K562 (cell line): ENCODE measurements at regions not wholly inside any gene's neighbourhood (a gene's known extent, or its start where the extent isn't known, plus 50 kb on each side); places are given as distances from the start of the nearest gene placed in this dataset.

Experiments used
- CHD2 ChIP-seq: IDR thresholded peaks from 2 replicates; pipeline ENCODE4 v1.6.1; 2011; ENCODE audit warnings: low read depth, low read length
- CREM ChIP-seq: IDR thresholded peaks from 2 replicates; pipeline ENCODE4 v1.6.1; 2014; ENCODE audit warnings: antibody characterized with exemption, low read depth
- KLF13 ChIP-seq: fragments of 450-650 bp; IDR thresholded peaks from 2 replicates; pipeline ENCODE4 v1.6.1; 2016; ENCODE audit warnings: missing genetic modification characterization, low read depth, mild to moderate bottlenecking, missing compliant biosample characterization, moderate library complexity, borderline replicate concordance
- MAFK ChIP-seq: IDR thresholded peaks from 2 replicates; pipeline ENCODE4 v1.6.1; 2011; ENCODE audit warnings: low read length, improper control_type of control experiment
- RFX5 ChIP-seq: IDR thresholded peaks from 2 replicates; pipeline ENCODE4 v1.6.1; 2011; ENCODE audit warnings: low read depth, mild to moderate bottlenecking, improper control_type of control experiment, low read length
- SMARCE1 ChIP-seq: fragments of 450-650 bp; IDR thresholded peaks from 2 replicates; pipeline ENCODE4 v1.7.1; 2016; ENCODE audit warnings: mild to moderate bottlenecking
- STAT6 ChIP-seq: sonication (generic); formaldehyde crosslinking; IDR thresholded peaks from 2 replicates; pipeline ENCODE4 v1.8.1; 2023; ENCODE audit warnings: mild to moderate bottlenecking, missing genetic modification reagents
- ZNF274 ChIP-seq: IDR thresholded peaks from 2 replicates; pipeline ENCODE4 v1.6.1; 2011; ENCODE audit warnings: low read depth, mild to moderate bottlenecking, low read length, moderate library complexity, borderline replicate concordance
- TF ChIP-seq, protein P1 (sequence below): sonication (generic); formaldehyde crosslinking; IDR thresholded peaks from 2 replicates; pipeline ENCODE4 v1.5.0; 2020; ENCODE audit warnings: missing genetic modification reagents

GRCh38 chr5:57832875-57833274 lies 350.3 kb upstream of the ACTBL2 start:
- TF ChIP-seq CREM, result no peak
- no peak for TF ChIP-seq RFX5
- TF ChIP-seq CHD2, result no peak
- TF ChIP-seq SMARCE1, result no peak
- no peak for TF ChIP-seq KLF13 (tag)
- no peak for TF ChIP-seq STAT6
- no peak for TF ChIP-seq ZNF274
- no peak for TF ChIP-seq MAFK
- TF ChIP-seq, protein P1, sequence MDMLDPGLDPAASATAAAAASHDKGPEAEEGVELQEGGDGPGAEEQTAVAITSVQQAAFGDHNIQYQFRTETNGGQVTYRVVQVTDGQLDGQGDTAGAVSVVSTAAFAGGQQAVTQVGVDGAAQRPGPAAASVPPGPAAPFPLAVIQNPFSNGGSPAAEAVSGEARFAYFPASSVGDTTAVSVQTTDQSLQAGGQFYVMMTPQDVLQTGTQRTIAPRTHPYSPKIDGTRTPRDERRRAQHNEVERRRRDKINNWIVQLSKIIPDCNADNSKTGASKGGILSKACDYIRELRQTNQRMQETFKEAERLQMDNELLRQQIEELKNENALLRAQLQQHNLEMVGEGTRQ, result no peak
